ENCODE measurements at regions not wholly inside any gene's neighbourhood (a gene's known extent, or its start where the extent isn't known, plus 50 kb on each side); places are given as distances from the start of the nearest gene placed in this dataset.
"Not testable (repeated sequence)": the region's sequence is repeated elsewhere in the genome, so short reads cannot be mapped to it uniquely, and the experiment has no call there.

- TF ChIP-seq TP53 (CRISPR knock-in tag; IDR thresholded peaks at IDR 0.05); TEAD4 (CRISPR knock-in tag; IDR thresholded peaks at IDR 0.05); SMAD3 (CRISPR knock-in tag; IDR thresholded peaks at IDR 0.05; ENCODE audit: borderline replicate concordance); FOXK1 (CRISPR knock-in tag; IDR thresholded peaks at IDR 0.05); SOX15 (CRISPR knock-in tag; IDR thresholded peaks at IDR 0.05): not testable (repeated sequence)
- TF ChIP-seq, protein P1, sequence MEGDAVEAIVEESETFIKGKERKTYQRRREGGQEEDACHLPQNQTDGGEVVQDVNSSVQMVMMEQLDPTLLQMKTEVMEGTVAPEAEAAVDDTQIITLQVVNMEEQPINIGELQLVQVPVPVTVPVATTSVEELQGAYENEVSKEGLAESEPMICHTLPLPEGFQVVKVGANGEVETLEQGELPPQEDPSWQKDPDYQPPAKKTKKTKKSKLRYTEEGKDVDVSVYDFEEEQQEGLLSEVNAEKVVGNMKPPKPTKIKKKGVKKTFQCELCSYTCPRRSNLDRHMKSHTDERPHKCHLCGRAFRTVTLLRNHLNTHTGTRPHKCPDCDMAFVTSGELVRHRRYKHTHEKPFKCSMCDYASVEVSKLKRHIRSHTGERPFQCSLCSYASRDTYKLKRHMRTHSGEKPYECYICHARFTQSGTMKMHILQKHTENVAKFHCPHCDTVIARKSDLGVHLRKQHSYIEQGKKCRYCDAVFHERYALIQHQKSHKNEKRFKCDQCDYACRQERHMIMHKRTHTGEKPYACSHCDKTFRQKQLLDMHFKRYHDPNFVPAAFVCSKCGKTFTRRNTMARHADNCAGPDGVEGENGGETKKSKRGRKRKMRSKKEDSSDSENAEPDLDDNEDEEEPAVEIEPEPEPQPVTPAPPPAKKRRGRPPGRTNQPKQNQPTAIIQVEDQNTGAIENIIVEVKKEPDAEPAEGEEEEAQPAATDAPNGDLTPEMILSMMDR (IDR thresholded peaks at IDR 0.05): not testable (repeated sequence)
- TF ChIP-seq, protein P2, sequence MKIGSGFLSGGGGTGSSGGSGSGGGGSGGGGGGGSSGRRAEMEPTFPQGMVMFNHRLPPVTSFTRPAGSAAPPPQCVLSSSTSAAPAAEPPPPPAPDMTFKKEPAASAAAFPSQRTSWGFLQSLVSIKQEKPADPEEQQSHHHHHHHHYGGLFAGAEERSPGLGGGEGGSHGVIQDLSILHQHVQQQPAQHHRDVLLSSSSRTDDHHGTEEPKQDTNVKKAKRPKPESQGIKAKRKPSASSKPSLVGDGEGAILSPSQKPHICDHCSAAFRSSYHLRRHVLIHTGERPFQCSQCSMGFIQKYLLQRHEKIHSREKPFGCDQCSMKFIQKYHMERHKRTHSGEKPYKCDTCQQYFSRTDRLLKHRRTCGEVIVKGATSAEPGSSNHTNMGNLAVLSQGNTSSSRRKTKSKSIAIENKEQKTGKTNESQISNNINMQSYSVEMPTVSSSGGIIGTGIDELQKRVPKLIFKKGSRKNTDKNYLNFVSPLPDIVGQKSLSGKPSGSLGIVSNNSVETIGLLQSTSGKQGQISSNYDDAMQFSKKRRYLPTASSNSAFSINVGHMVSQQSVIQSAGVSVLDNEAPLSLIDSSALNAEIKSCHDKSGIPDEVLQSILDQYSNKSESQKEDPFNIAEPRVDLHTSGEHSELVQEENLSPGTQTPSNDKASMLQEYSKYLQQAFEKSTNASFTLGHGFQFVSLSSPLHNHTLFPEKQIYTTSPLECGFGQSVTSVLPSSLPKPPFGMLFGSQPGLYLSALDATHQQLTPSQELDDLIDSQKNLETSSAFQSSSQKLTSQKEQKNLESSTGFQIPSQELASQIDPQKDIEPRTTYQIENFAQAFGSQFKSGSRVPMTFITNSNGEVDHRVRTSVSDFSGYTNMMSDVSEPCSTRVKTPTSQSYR (CRISPR knock-in tag; IDR thresholded peaks at IDR 0.05): not testable (repeated sequence)
- TF ChIP-seq, protein P3, sequence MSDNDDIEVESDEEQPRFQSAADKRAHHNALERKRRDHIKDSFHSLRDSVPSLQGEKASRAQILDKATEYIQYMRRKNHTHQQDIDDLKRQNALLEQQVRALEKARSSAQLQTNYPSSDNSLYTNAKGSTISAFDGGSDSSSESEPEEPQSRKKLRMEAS (CRISPR knock-in tag; IDR thresholded peaks at IDR 0.05): not testable (repeated sequence)
Measured at GRCh38 chr2:89182221-89182620, 490.7 kb downstream of the RPIA start.
